ENCODE measurements at regions not wholly inside any gene's neighbourhood (a gene's known extent, or its start where the extent isn't known, plus 50 kb on each side); places are given as distances from the start of the nearest gene placed in this dataset.

- DNase-seq (ENCODE audit: low read depth) = no peak
Measured at GRCh38 chrX:139120760-139121159, 409.2 kb upstream of the FGF13 start.

- no peak for DNase-seq (ENCODE audit: low read depth)
Measured at GRCh38 chrX:139113708-139114107, 402.2 kb upstream of the FGF13 start.

GRCh38 chrX:139112432-139112831 lies 400.9 kb upstream of the FGF13 start:
- peak; percentile 30 for DNase-seq (ENCODE audit: low read depth)

GRCh38 chrX:139106069-139106468 lies 394.6 kb upstream of the FGF13 start:
- peak; percentile 16 for DNase-seq (ENCODE audit: low read depth)

- DNase-seq (ENCODE audit: low read depth) = peak; percentile 25
Measured at GRCh38 chrX:139094671-139095592, 383.4 kb upstream of the FGF13 start.

- DNase-seq (ENCODE audit: low read depth) = no peak
Measured at GRCh38 chrX:139093201-139093600, 381.7 kb upstream of the FGF13 start.

- no peak for DNase-seq (ENCODE audit: low read depth)
Measured at GRCh38 chrX:139091878-139092277, 380.4 kb upstream of the FGF13 start.

GRCh38 chrX:139091066-139091465 lies 379.5 kb upstream of the FGF13 start:
- no peak for DNase-seq (ENCODE audit: low read depth)

GRCh38 chrX:139086246-139086645 lies 374.7 kb upstream of the FGF13 start:
- peak; percentile 5 for DNase-seq (ENCODE audit: low read depth)

GRCh38 chrX:139085404-139085803 lies 373.9 kb upstream of the FGF13 start:
- DNase-seq (ENCODE audit: low read depth) = no peak

- no peak for DNase-seq (ENCODE audit: low read depth)
Measured at GRCh38 chrX:139083191-139083590, 371.7 kb upstream of the FGF13 start.

- no peak for DNase-seq (ENCODE audit: low read depth)
Measured at GRCh38 chrX:139081965-139082364, 370.4 kb upstream of the FGF13 start.

GRCh38 chrX:139079789-139080188 lies 368.3 kb upstream of the FGF13 start:
- DNase-seq (ENCODE audit: low read depth) = no peak

- no peak for DNase-seq (ENCODE audit: low read depth)
Measured at GRCh38 chrX:139078761-139079280, 367.3 kb upstream of the FGF13 start.

GRCh38 chrX:139078342-139078741 lies 366.8 kb upstream of the FGF13 start:
- DNase-seq (ENCODE audit: low read depth) = no peak

- peak; percentile 67 for DNase-seq (ENCODE audit: low read depth)
Measured at GRCh38 chrX:139077281-139078250, 366.0 kb upstream of the FGF13 start.

GRCh38 chrX:139063364-139063763 lies 351.8 kb upstream of the FGF13 start:
- no peak for DNase-seq (ENCODE audit: low read depth)

- peak; percentile 44 for DNase-seq (ENCODE audit: low read depth)
Measured at GRCh38 chrX:139058831-139059495, 347.4 kb upstream of the FGF13 start.

- DNase-seq (ENCODE audit: low read depth) = no peak
Measured at GRCh38 chrX:139052461-139052860, 340.9 kb upstream of the FGF13 start.

- peak; percentile 0 for DNase-seq (ENCODE audit: low read depth)
Measured at GRCh38 chrX:139049465-139049864, 337.9 kb upstream of the FGF13 start.

- no peak for DNase-seq (ENCODE audit: low read depth)
Measured at GRCh38 chrX:139044680-139045079, 333.2 kb upstream of the FGF13 start.

- DNase-seq (ENCODE audit: low read depth) = no peak
Measured at GRCh38 chrX:139039041-139039440, 327.5 kb upstream of the FGF13 start.
